NT2/D1 (cell line): ENCODE measurements at regions not wholly inside any gene's neighbourhood (a gene's known extent, or its start where the extent isn't known, plus 50 kb on each side); places are given as distances from the start of the nearest gene placed in this dataset.
"Not testable (repeated sequence)": the region's sequence is repeated elsewhere in the genome, so short reads cannot be mapped to it uniquely, and the experiment has no call there.

Source experiments
- DNase-seq: peaks from one replicate; pipeline ENCODE4 v3.0.0-alpha.2; 2011; ENCODE audit warnings: low read depth, low spot score
- H3K27me3 ChIP-seq: 2 replicates; pipeline ENCODE4 v1.6.0; 2011; ENCODE audit warnings: mild to moderate bottlenecking; ENCODE audit not compliant: insufficient read length, insufficient read depth
- H3K36me3 ChIP-seq: 2 replicates; pipeline ENCODE4 v1.6.1; 2011; ENCODE audit warnings: mild to moderate bottlenecking, low read length, mixed read lengths; ENCODE audit not compliant: insufficient read depth, insufficient read length
- H3K4me1 ChIP-seq: 2 replicates; pipeline ENCODE4 v1.5.1; 2011; ENCODE audit not compliant: insufficient read depth, insufficient read length
- H3K4me3 ChIP-seq: 2 replicates; pipeline ENCODE4 v1.5.1; 2011; ENCODE audit warnings: low read depth; ENCODE audit not compliant: insufficient read length
- H3K9ac ChIP-seq: 2 replicates; pipeline ENCODE4 v1.6.0; 2011; ENCODE audit warnings: low read depth; ENCODE audit not compliant: insufficient read length
- H3K9me3 ChIP-seq: 2 replicates; pipeline ENCODE4 v1.5.1; 2011; ENCODE audit warnings: mild to moderate bottlenecking, low read length; ENCODE audit not compliant: insufficient read depth
- SUZ12 ChIP-seq: IDR thresholded peaks from 2 replicates; pipeline ENCODE4 v1.6.1; 2011; ENCODE audit not compliant: insufficient read length, insufficient read depth; ENCODE audit errors: extremely low read depth
- YY1 ChIP-seq: IDR thresholded peaks from 2 replicates; pipeline ENCODE4 v1.6.1; 2011; ENCODE audit not compliant: insufficient read length, insufficient read depth
- ZNF274 ChIP-seq: IDR thresholded peaks from 2 replicates; pipeline ENCODE4 v1.6.1; 2011; ENCODE audit warnings: mild to moderate bottlenecking, low read depth, low read length

DNA sequence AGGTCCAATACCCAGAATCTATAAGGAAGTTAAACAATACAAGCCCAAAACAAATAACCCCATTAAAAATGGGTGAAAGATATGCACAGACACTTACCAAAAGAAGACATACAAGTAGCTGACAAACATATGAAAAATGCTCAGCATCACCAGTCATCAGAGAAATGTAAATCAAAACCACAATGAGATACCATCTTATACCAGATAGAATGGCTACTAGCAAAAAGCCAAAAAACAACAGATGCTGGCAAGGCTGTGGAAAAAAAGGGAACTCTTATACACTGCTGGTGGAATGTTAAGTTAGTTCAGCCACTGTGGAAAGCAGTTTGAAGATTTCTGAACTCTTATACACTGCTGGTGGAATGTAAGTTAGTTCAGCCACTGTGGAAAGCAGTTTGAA is 331.1 kb downstream of the KIF20B start:
- Histone ChIP-seq H3K4me3 (no peak overlapping the region), H3K4me1 (no peaks in the 10 kb centered on the region), H3K27me3 (no peaks in the 10 kb centered on the region), H3K9me3 (no peaks in the 10 kb centered on the region; the same call in 1 of the 2 replicates), H3K36me3 (no peaks in the 10 kb centered on the region), H3K9ac (no peak overlapping the region)
- no peak for DNase-seq
- no peak for TF ChIP-seq YY1
- no peak for TF ChIP-seq ZNF274
- TF ChIP-seq SUZ12 = no peak

DNA sequence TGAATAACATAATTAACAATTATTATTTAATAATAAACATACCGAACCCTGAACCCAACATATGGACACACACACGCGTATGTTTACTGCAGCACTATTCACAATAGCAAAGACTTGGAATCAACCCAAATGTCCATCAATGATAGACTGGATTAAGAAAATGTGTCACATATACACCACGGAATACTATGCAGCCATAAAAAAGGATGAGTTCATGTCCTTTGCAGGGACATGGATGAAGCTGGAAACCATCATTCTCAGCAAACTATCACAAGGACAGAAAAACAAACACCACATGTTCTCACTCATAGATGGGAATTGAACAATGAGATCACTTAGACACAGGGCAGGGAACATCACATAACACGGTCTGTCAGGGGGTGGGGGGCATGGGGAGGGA is 333.5 kb downstream of the KIF20B start:
- not testable (repeated sequence) for H3K9me3 ChIP-seq, H3K36me3 ChIP-seq, H3K4me1 ChIP-seq, H3K9ac ChIP-seq, DNase-seq, H3K4me3 ChIP-seq, H3K27me3 ChIP-seq

DNA sequence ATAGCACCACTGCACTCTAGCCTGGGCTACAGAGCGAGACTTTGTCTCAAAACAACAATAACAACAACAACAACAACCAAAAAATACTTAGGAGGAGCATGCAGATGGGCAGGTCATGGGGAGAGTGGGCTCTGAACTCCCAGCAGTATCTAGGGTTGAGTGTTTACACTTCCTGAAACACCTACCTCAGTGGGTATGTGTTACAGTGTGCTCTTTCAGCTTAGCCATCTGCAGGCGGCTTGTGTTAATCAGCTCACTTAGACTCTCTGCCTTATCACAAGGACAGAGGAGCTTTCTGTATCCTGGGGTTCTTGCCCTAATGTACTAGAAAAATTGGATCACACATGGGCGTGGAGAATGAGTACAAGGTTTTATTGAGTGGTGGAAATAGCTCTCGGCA is 340.2 kb downstream of the KIF20B start:
- no peak overlapping the region for H3K4me3 ChIP-seq
- no peak for TF ChIP-seq ZNF274
- TF ChIP-seq YY1 = no peak
- TF ChIP-seq SUZ12 = no peak
- H3K4me1 ChIP-seq = no peaks in the 10 kb centered on the region
- H3K9me3 ChIP-seq = no peaks in the 10 kb centered on the region
- DNase-seq = no peak
- H3K27me3 ChIP-seq = no peaks in the 10 kb centered on the region
- no peak overlapping the region for H3K9ac ChIP-seq
- H3K36me3 ChIP-seq = no peaks in the 10 kb centered on the region

DNA sequence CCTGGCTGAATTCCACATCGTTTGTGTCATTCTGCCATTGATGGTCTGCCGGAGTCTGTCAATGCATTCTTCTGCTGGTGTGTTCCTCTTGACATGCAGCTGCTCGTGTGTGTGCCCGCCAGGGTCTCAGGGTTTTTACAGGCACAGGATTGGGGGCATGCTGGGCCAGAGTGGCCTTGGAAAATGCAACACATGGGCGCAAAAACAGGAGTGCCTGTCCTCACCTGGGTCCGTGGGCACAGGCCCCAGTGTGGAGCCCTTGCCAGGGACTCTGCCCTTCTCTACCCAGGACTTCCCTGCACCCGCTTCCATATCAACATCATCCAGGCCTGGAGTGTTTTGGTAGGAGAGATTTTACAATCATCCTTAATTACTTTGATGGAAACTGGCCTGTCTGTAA is 340.7 kb downstream of the KIF20B start:
- Histone ChIP-seq H3K4me1 (no peaks in the 10 kb centered on the region), H3K36me3 (no peaks in the 10 kb centered on the region), H3K9me3 (no peaks in the 10 kb centered on the region), H3K4me3 (no peak overlapping the region), H3K27me3 (no peaks in the 10 kb centered on the region), H3K9ac (no peak overlapping the region)
- no peak for DNase-seq
- TF ChIP-seq YY1 (no peak), SUZ12 (no peak), ZNF274 (no peak)

DNA sequence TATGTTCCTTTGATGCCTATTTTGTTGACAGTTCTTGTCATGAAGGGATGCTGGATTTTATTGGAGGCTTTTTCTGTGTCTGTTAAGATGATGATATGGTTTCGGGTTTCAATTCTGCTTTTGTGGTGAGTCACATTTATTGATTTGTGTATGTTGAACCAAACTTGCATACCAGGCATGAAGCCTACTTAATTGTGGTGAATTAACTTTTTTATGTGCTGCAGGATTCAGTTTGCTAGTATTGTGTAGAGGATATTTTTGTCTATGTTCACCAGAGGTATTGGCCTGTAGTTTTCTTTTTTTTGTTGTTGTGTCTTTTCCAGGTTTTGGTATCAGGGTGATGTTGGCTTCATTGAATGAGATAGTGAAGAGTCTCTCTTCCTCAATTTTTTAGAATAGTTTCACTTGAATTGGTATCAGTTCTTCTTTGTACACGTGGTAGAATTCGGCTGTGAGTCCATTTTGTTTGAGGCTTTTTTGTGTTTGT is 345.9 kb downstream of the KIF20B start:
- DNase-seq = no peak
- TF ChIP-seq ZNF274 (no peak), YY1 (no peak), SUZ12 (no peak)
- Histone ChIP-seq H3K4me1 (no peaks in the 10 kb centered on the region), H3K36me3 (no peaks in the 10 kb centered on the region), H3K4me3 (no peak overlapping the region), H3K9me3 (no peaks in the 10 kb centered on the region), H3K27me3 (no peaks in the 10 kb centered on the region), H3K9ac (no peak overlapping the region)

DNA sequence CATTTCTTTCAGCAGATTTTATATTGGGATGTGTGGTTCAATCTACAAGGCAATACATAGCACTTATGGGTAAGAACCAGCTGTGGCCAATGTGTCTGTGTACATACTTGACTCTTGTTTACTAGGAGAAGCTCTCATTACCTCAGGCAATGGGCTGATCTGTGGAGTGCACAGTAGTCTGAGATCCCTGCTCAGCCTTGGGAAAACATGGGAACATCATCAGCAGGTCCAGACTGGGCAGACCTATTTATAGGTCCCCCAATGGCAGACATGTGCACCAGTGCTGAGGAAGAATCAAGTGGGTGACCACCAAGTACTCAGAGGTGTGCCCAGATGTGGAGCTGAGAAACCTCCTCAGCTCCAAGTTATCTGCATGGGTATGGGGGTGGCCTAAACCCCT is 349.7 kb downstream of the KIF20B start:
- no peaks in the 10 kb centered on the region for H3K36me3 ChIP-seq
- no peak for TF ChIP-seq SUZ12
- no peak for TF ChIP-seq YY1
- no peak for TF ChIP-seq ZNF274
- no peaks in the 10 kb centered on the region for H3K4me1 ChIP-seq
- no peak for DNase-seq
- no peaks in the 10 kb centered on the region for H3K27me3 ChIP-seq
- no peak overlapping the region for H3K9ac ChIP-seq
- H3K4me3 ChIP-seq = no peak overlapping the region
- H3K9me3 ChIP-seq = no peaks in the 10 kb centered on the region

DNA sequence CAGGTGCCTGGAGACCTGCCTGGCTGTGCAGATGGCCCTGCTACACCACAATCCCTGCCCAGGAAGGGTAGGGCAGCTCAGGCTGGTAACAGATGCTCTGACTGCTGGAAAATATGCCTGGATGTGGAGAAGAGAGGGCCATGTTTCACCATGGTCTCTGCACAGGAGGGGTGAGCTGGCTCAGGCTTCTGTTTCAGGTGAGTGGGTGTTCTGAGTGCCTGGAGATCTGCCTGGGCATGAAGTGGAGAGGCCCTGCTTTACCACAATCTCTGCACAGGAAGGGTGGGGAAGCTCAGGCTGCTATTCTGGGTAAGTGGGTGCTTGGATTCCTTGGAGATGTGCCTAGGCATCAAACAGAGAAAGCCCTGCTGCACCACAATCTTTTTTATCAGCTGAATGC is 350.1 kb downstream of the KIF20B start:
- H3K4me1 ChIP-seq = no peaks in the 10 kb centered on the region
- no peaks in the 10 kb centered on the region for H3K27me3 ChIP-seq
- H3K9ac ChIP-seq = no peak overlapping the region
- H3K36me3 ChIP-seq = no peaks in the 10 kb centered on the region
- no peaks in the 10 kb centered on the region for H3K9me3 ChIP-seq
- no peak overlapping the region for H3K4me3 ChIP-seq
- no peak for DNase-seq
- TF ChIP-seq YY1 = no peak
- no peak for TF ChIP-seq ZNF274
- no peak for TF ChIP-seq SUZ12

DNA sequence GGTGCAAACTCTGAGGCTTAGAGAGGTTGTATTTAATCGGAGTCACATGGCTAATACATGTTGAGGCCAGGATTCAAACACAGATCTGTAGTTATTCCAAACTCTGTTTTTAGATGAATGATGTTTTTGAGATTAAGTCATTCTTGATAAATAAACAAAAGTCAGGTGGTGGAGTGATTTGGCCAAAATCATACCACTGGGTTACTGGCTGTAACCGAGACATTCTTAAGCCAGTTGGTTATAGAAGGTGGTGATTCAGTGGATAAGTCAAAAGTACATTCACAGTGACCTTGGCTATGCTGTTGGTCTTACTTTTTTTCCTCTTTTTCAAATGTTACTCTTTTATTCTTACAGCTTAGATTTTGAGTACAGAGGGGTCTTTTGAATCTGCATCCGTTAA is 361.4 kb downstream of the KIF20B start:
- no peaks in the 10 kb centered on the region for H3K36me3 ChIP-seq
- no peak for DNase-seq
- TF ChIP-seq YY1 (no peak), SUZ12 (no peak), ZNF274 (no peak)
- H3K4me1 ChIP-seq = no peaks in the 10 kb centered on the region
- H3K4me3 ChIP-seq = no peak overlapping the region
- H3K9me3 ChIP-seq = no peaks in the 10 kb centered on the region
- no peak overlapping the region for H3K9ac ChIP-seq
- no peaks in the 10 kb centered on the region for H3K27me3 ChIP-seq
